ENCODE measurements at regions not wholly inside any gene's neighbourhood (a gene's known extent, or its start where the extent isn't known, plus 50 kb on each side); places are given as distances from the start of the nearest gene placed in this dataset.
"Not testable (repeated sequence)": the region's sequence is repeated elsewhere in the genome, so short reads cannot be mapped to it uniquely, and the experiment has no call there.

GRCh38 chr2:111672641-111673040 is 211.4 kb downstream of the ANAPC1 start:
- not testable (repeated sequence) for DNase-seq

GRCh38 chr2:111673526-111673925 is 210.5 kb downstream of the ANAPC1 start:
- no peak for DNase-seq

GRCh38 chr2:111675419-111676194 is 208.4 kb downstream of the ANAPC1 start:
- no peak for DNase-seq

- DNase-seq, result no peak
These were observed 207.6 kb downstream of the ANAPC1 start for GRCh38 chr2:111676291-111676822.

- DNase-seq, result no peak
These were observed 205.8 kb downstream of the ANAPC1 start for GRCh38 chr2:111678161-111678560.

GRCh38 chr2:111678651-111679050 is 205.3 kb downstream of the ANAPC1 start:
- peak; percentile 9 for DNase-seq

- peak; percentile 36 for DNase-seq
These were observed 204.8 kb downstream of the ANAPC1 start for GRCh38 chr2:111679202-111679601.

- DNase-seq, result no peak
These were observed 199.4 kb downstream of the ANAPC1 start for GRCh38 chr2:111684611-111685010.

GRCh38 chr2:111685342-111685741 is 198.7 kb downstream of the ANAPC1 start:
- no peak for DNase-seq

GRCh38 chr2:111686994-111687393 is 197.0 kb downstream of the ANAPC1 start:
- no peak for DNase-seq

GRCh38 chr2:111687911-111688310 is 196.1 kb downstream of the ANAPC1 start:
- no peak for DNase-seq

- DNase-seq, result no peak
These were observed 195.5 kb downstream of the ANAPC1 start for GRCh38 chr2:111688482-111688881.

GRCh38 chr2:111689174-111689573 is 194.8 kb downstream of the ANAPC1 start:
- DNase-seq, result no peak

GRCh38 chr2:111689941-111690340 is 194.1 kb downstream of the ANAPC1 start:
- DNase-seq, result no peak

GRCh38 chr2:111691164-111691875 is 192.7 kb downstream of the ANAPC1 start:
- DNase-seq, result no peak

- no peak for DNase-seq
These were observed 191.7 kb downstream of the ANAPC1 start for GRCh38 chr2:111692311-111692710.

GRCh38 chr2:111694700-111695101 is 189.3 kb downstream of the ANAPC1 start:
- DNase-seq, result peak; percentile 82

GRCh38 chr2:111695441-111696007 is 188.5 kb downstream of the ANAPC1 start:
- no peak for DNase-seq

- DNase-seq, result no peak
These were observed 187.8 kb downstream of the ANAPC1 start for GRCh38 chr2:111696226-111696625.

- no peak for DNase-seq
These were observed 186.4 kb downstream of the ANAPC1 start for GRCh38 chr2:111697560-111697959.

GRCh38 chr2:111698089-111698488 is 185.9 kb downstream of the ANAPC1 start:
- DNase-seq, result no peak

- peak; percentile 99 for DNase-seq
These were observed 185.0 kb downstream of the ANAPC1 start for GRCh38 chr2:111698743-111699554.

- no peak for DNase-seq
These were observed 182.7 kb downstream of the ANAPC1 start for GRCh38 chr2:111701266-111701665.

Measured in fibroblast of skin of back (primary cell).